ENCODE measurements at regions not wholly inside any gene's neighbourhood (a gene's known extent, or its start where the extent isn't known, plus 50 kb on each side); places are given as distances from the start of the nearest gene placed in this dataset.
"Not testable (repeated sequence)": the region's sequence is repeated elsewhere in the genome, so short reads cannot be mapped to it uniquely, and the experiment has no call there.

DNA sequence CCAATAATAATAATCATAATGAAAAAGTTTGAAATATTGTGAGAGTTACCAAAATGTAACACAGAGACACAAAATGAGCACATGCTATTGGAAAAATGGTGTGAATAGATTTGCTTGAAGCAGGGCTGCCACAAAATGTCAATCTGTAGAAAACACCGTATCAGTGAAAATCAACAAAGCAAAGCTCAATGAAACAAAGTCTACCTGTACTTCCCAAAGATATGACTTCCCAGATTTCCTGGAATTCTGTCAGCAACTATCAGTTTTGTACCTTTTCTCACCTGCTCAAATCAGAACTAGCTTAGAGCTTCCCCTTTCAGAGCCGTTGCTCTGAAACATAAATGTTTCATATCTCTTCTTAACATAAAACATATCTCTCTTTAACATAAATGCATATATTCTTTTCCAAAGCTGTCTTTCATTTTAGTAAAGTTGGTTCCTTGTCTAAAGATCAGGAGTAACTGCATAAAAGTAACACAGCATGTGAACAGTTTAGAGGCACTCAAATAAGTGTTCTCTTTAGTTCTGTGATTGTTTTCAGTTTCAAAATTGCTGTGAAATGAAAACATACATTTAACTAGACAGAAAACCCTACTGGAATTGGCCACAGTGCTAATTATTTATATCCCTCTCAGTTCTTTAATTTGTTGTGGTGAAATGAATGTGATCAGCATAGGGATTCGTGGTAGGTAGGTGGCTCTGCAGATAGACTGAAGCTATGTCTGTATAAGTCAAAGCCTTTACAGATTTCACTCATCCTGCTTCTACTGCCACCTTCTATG, 262.5 kb downstream of the KCNJ3 start:
- POLR2A ChIA-PET: no interaction called here
- CTCF ChIA-PET: no interaction called here
- no peak for DNase-seq (ENCODE audit: extremely low spot score)
- TF ChIP-seq LEF1 (IDR thresholded peaks at IDR 0.05; ENCODE audit: borderline replicate concordance): no peak
- TF ChIP-seq FOXA1 (IDR thresholded peaks at IDR 0.05): no peak
- TF ChIP-seq ZNF384 (IDR thresholded peaks at IDR 0.05): no peak
- no peak for TF ChIP-seq CTBP1 (IDR thresholded peaks at IDR 0.05; ENCODE audit: borderline replicate concordance)
- TF ChIP-seq HDGF (IDR thresholded peaks at IDR 0.05; ENCODE audit: borderline replicate concordance): no peak
- no peak for TF ChIP-seq NFRKB (IDR thresholded peaks at IDR 0.05)

DNA sequence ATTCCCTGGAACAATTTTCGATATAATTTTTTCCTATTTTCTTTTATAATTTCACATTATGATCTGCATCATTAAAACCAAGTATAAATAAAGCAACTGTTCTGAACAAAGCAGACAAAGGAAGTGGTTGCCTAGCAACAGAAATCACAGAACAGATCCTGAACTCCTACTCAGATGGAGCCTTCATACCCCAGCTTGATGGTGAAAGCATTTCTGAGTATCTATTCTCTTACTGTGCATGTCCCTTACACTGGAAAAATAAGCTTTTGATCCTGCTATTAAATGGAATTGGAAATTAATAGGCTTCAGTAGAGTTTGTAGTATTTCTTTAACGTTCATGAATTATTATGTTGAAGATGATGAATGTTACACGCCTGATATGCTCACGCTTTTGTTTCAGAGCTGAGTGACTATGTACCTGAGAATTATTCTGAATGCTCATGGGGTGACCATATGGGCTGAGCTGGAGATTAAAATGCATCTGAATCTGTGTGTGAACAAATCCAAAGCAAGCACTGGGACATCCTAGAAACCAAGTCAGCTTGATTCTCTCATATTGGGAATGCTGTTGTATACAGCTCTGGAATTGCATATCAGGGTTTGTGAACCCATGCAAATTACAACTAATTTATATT, 254.0 kb downstream of the KCNJ3 start:
- ChIA-PET CTCF (no interaction called here), POLR2A (no interaction called here)
- TF ChIP-seq SUZ12 (IDR thresholded peaks at IDR 0.05) (no peak), TARDBP (IDR thresholded peaks at IDR 0.05) (no peak), CTBP1 (IDR thresholded peaks at IDR 0.05; ENCODE audit: borderline replicate concordance) (no peak), BHLHE40 (IDR thresholded peaks at IDR 0.05; ENCODE audit: borderline replicate concordance) (no peak), NFRKB (IDR thresholded peaks at IDR 0.05) (no peak), SP1 (IDR thresholded peaks at IDR 0.05) (no peak)
- no peak for DNase-seq (ENCODE audit: extremely low spot score)

DNA sequence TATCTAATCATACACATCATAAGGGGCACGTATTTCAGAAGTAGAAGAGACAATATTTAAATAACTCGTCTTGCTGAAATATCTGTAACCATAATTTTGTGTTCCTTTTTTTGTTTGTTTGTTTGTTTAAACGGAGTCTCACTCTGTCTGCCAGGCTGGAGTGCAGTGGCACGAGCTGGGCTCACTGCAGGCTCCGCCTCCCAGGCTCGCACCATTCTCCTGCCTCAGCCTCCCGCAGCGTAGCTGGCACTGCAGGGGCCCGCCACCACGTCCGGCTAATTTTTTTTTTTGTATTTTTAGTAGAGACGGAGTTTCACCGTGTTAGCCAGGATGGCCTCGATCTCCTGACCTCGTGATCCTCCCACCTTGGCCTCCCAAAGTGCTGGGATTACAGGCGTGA, 248.9 kb downstream of the KCNJ3 start:
- CTCF ChIA-PET: interaction anchor here (0.6 kb wide), 1 partner anchor 271 kb away, joined by 3 read pairs; no protein-coding TSS in a partner anchor
- DNase-seq (ENCODE audit: extremely low spot score); POLR2A ChIA-PET: not testable (repeated sequence)

DNA sequence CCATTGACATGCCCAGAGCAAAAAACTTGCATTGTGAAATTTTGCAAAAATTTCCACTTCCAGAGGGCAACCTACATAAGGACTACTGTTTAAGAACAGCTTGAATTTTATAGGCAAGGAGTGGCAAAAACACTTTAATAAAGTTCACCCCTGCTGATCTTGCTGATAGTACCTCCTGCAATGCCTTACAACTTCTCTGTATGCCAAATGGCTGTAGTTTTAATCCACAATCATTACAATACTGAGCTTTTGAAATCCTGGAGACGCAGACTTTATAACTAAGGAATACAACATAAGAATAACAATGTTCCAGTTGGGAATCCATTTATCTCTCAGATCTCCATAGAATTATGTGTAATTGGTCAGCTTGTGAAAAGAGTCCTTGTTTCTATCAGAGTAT, 247.5 kb downstream of the KCNJ3 start:
- POLR2A ChIA-PET: no interaction called here
- no peak for DNase-seq (ENCODE audit: extremely low spot score)
- CTCF ChIA-PET: no interaction called here
- TF ChIP-seq TARDBP (IDR thresholded peaks at IDR 0.05): no peak
- no peak for TF ChIP-seq FOXM1 (IDR thresholded peaks at IDR 0.05; ENCODE audit: borderline replicate concordance)
- no peak for TF ChIP-seq L3MBTL2 (conservative IDR thresholded peaks at IDR 0.05)
- no peak for TF ChIP-seq SP1 (IDR thresholded peaks at IDR 0.05)
- TF ChIP-seq LEF1 (IDR thresholded peaks at IDR 0.05; ENCODE audit: borderline replicate concordance): no peak
- no peak for TF ChIP-seq FOXK2 (IDR thresholded peaks at IDR 0.05)
- no peak for TF ChIP-seq SUZ12 (IDR thresholded peaks at IDR 0.05)
- no peak for TF ChIP-seq FOXA1 (IDR thresholded peaks at IDR 0.05)
- TF ChIP-seq NFRKB (IDR thresholded peaks at IDR 0.05): no peak
- TF ChIP-seq ZNF384 (IDR thresholded peaks at IDR 0.05): no peak
- no peak for TF ChIP-seq HDGF (IDR thresholded peaks at IDR 0.05; ENCODE audit: borderline replicate concordance)
- no peak for TF ChIP-seq ARNT (IDR thresholded peaks at IDR 0.05)
- no peak for TF ChIP-seq CTBP1 (IDR thresholded peaks at IDR 0.05; ENCODE audit: borderline replicate concordance)
- TF ChIP-seq BHLHE40 (IDR thresholded peaks at IDR 0.05; ENCODE audit: borderline replicate concordance): no peak
- TF ChIP-seq, protein P1, sequence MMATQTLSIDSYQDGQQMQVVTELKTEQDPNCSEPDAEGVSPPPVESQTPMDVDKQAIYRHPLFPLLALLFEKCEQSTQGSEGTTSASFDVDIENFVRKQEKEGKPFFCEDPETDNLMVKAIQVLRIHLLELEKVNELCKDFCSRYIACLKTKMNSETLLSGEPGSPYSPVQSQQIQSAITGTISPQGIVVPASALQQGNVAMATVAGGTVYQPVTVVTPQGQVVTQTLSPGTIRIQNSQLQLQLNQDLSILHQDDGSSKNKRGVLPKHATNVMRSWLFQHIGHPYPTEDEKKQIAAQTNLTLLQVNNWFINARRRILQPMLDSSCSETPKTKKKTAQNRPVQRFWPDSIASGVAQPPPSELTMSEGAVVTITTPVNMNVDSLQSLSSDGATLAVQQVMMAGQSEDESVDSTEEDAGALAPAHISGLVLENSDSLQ (IDR thresholded peaks at IDR 0.05): no peak
- TF ChIP-seq ELF4 (IDR thresholded peaks at IDR 0.05): no peak

DNA sequence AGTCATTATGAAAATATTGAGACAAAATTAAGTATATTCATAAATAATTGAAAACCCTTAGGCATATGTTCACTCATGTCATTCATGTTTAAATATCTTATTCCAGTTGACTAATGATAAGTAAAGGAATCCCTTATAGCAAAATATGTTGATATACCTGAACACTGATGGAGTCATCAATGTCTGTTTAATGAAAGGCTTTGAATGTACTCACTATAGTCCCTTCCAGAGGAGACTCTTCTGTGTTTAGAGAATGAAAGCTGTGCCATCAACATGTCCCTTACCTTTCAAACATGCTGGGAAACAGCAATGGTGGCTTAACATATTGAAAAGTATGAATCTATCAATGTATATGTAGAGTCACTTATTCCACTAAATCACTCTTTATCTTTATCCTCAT, 242.9 kb downstream of the KCNJ3 start:
- no peak for DNase-seq (ENCODE audit: extremely low spot score)
- ChIA-PET POLR2A (no interaction called here), CTCF (no interaction called here)
- no peak for TF ChIP-seq SUZ12 (IDR thresholded peaks at IDR 0.05)
- TF ChIP-seq L3MBTL2 (conservative IDR thresholded peaks at IDR 0.05): no peak
- no peak for TF ChIP-seq BHLHE40 (IDR thresholded peaks at IDR 0.05; ENCODE audit: borderline replicate concordance)
- no peak for TF ChIP-seq FOXA1 (IDR thresholded peaks at IDR 0.05)
- TF ChIP-seq CTBP1 (IDR thresholded peaks at IDR 0.05; ENCODE audit: borderline replicate concordance): no peak
- TF ChIP-seq NFRKB (IDR thresholded peaks at IDR 0.05): no peak
- TF ChIP-seq ARNT (IDR thresholded peaks at IDR 0.05): no peak
- TF ChIP-seq HDGF (IDR thresholded peaks at IDR 0.05; ENCODE audit: borderline replicate concordance): no peak
- TF ChIP-seq ELF4 (IDR thresholded peaks at IDR 0.05): no peak
- TF ChIP-seq LEF1 (IDR thresholded peaks at IDR 0.05; ENCODE audit: borderline replicate concordance): no peak
- TF ChIP-seq, protein P1 (IDR thresholded peaks at IDR 0.05): no peak
- TF ChIP-seq ZNF384 (IDR thresholded peaks at IDR 0.05): no peak
- no peak for TF ChIP-seq FOXK2 (IDR thresholded peaks at IDR 0.05)
- no peak for TF ChIP-seq SP1 (IDR thresholded peaks at IDR 0.05)
- TF ChIP-seq FOXM1 (IDR thresholded peaks at IDR 0.05; ENCODE audit: borderline replicate concordance): no peak
- no peak for TF ChIP-seq TARDBP (IDR thresholded peaks at IDR 0.05)

DNA sequence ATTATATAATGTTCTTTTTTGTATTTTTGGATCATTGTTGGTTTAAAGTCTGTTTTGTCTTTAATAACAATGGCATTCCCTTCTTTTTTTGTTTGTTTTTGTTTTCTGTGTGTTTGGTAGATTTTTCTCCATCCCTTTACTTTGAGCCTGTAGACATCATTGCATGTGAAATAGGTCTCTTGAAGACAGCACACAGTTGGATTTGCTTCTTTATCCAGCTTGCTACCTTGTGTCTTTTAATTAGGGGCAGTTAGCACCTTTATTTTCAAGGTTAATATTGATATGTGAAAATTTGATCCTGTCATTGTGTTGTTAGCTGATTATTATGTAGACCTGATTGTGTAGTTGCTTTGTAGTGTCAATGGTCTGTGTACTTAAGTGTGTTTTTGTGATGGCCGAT, 235.7 kb downstream of the KCNJ3 start:
- CTCF ChIA-PET: no interaction called here
- POLR2A ChIA-PET: no interaction called here
- TF ChIP-seq CTBP1 (IDR thresholded peaks at IDR 0.05; ENCODE audit: borderline replicate concordance) (no peak), ZNF384 (IDR thresholded peaks at IDR 0.05) (no peak), FOXK2 (IDR thresholded peaks at IDR 0.05) (no peak), TARDBP (IDR thresholded peaks at IDR 0.05) (no peak), HDGF (IDR thresholded peaks at IDR 0.05; ENCODE audit: borderline replicate concordance) (no peak), ELF4 (IDR thresholded peaks at IDR 0.05) (no peak), FOXM1 (IDR thresholded peaks at IDR 0.05; ENCODE audit: borderline replicate concordance) (no peak), ARNT (IDR thresholded peaks at IDR 0.05) (no peak), L3MBTL2 (conservative IDR thresholded peaks at IDR 0.05) (no peak), LEF1 (IDR thresholded peaks at IDR 0.05; ENCODE audit: borderline replicate concordance) (no peak), BHLHE40 (IDR thresholded peaks at IDR 0.05; ENCODE audit: borderline replicate concordance) (no peak), FOXA1 (IDR thresholded peaks at IDR 0.05) (no peak), SP1 (IDR thresholded peaks at IDR 0.05) (no peak), NFRKB (IDR thresholded peaks at IDR 0.05) (no peak)
- TF ChIP-seq, protein P1 (IDR thresholded peaks at IDR 0.05): no peak
- DNase-seq (ENCODE audit: extremely low spot score): no peak
